PFSK-1 (cell line): ENCODE measurements at regions not wholly inside any gene's neighbourhood (a gene's known extent, or its start where the extent isn't known, plus 50 kb on each side); places are given as distances from the start of the nearest gene placed in this dataset.

Experiments used
- FOXP2 ChIP-seq: optimal IDR thresholded peaks from 2 replicates; pipeline ENCODE3; 2011; ENCODE audit warnings: borderline replicate concordance, control low read depth, inconsistent platforms; ENCODE audit not compliant: insufficient read depth; ENCODE audit errors: extremely low read length, extremely low read depth
- POLR2AphosphoS5 ChIP-seq: IDR thresholded peaks from 2 replicates; pipeline ENCODE4 v1.6.1; 2012; ENCODE audit warnings: low read depth, mild to moderate bottlenecking, control low read depth, low read length, moderate library complexity
- SIN3A ChIP-seq: IDR thresholded peaks from 2 replicates; pipeline ENCODE4 v1.6.1; 2012; ENCODE audit warnings: mild to moderate bottlenecking, low read length, moderate library complexity, borderline replicate concordance; ENCODE audit not compliant: insufficient read depth
- TAF1 ChIP-seq: IDR thresholded peaks from 2 replicates; pipeline ENCODE4 v1.6.1; 2012; ENCODE audit warnings: low read length, control low read depth, borderline replicate concordance; ENCODE audit not compliant: insufficient read depth
- TF ChIP-seq, protein P1 (sequence below), 2 experiments: IDR thresholded peaks; 2 replicates each; pipeline versions ENCODE4 v1.6.1 to v1.8.0; 2011 to 2012; ENCODE audit warnings: low read depth in 2 of 2, low read length in 2 of 2, control low read depth in 1 of 2, inconsistent platforms in 1 of 2, mild to moderate bottlenecking in 1 of 2, moderate library complexity in 1 of 2; ENCODE audit not compliant: insufficient read depth in 1 of 2

DNA sequence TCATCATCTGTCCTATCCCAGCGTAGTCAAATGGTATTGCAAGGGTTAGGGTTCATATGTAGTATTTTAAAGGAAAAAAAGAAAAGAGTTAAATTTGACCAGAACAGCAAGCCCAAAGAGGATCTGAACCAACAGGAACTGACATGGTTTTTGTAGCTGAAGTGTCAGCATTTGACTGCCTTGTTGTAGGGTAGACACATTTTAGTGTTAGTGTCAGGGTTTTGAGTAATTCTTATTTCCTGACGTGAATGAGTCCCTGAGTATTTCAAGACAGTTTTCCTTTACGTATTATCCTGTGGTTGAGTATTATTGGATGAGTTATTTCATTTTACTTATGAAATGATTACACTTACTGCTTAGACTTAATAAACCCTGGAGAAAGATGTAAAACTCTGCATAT lies 173.3 kb upstream of the ZEB2 start:
- TF ChIP-seq, protein P1, sequence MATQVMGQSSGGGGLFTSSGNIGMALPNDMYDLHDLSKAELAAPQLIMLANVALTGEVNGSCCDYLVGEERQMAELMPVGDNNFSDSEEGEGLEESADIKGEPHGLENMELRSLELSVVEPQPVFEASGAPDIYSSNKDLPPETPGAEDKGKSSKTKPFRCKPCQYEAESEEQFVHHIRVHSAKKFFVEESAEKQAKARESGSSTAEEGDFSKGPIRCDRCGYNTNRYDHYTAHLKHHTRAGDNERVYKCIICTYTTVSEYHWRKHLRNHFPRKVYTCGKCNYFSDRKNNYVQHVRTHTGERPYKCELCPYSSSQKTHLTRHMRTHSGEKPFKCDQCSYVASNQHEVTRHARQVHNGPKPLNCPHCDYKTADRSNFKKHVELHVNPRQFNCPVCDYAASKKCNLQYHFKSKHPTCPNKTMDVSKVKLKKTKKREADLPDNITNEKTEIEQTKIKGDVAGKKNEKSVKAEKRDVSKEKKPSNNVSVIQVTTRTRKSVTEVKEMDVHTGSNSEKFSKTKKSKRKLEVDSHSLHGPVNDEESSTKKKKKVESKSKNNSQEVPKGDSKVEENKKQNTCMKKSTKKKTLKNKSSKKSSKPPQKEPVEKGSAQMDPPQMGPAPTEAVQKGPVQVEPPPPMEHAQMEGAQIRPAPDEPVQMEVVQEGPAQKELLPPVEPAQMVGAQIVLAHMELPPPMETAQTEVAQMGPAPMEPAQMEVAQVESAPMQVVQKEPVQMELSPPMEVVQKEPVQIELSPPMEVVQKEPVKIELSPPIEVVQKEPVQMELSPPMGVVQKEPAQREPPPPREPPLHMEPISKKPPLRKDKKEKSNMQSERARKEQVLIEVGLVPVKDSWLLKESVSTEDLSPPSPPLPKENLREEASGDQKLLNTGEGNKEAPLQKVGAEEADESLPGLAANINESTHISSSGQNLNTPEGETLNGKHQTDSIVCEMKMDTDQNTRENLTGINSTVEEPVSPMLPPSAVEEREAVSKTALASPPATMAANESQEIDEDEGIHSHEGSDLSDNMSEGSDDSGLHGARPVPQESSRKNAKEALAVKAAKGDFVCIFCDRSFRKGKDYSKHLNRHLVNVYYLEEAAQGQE (IDR thresholded peaks at IDR 0.05; ENCODE audit: insufficient read depth in 1 of 2, low read depth in 2 of 2, low read length in 2 of 2) = no peak
- TF ChIP-seq POLR2AphosphoS5 (no peak), SIN3A (no peak), TAF1 (no peak), FOXP2 (no peak)

- TF ChIP-seq SIN3A (no peak), POLR2AphosphoS5 (no peak), TAF1 (no peak), FOXP2 (no peak)
- TF ChIP-seq, protein P1 (IDR thresholded peaks at IDR 0.05; ENCODE audit: insufficient read depth in 1 of 2, low read depth in 2 of 2, low read length in 2 of 2) = no peak
These were observed 172.7 kb upstream of the ZEB2 start for GRCh38 chr2:144692661-144693060.

GRCh38 chr2:144690771-144691170 lies 170.9 kb upstream of the ZEB2 start:
- TF ChIP-seq POLR2AphosphoS5 (no peak), TAF1 (no peak), FOXP2 (no peak), SIN3A (no peak)
- TF ChIP-seq, protein P1 (IDR thresholded peaks at IDR 0.05; ENCODE audit: insufficient read depth in 1 of 2, low read depth in 2 of 2, low read length in 2 of 2) = no peak

DNA sequence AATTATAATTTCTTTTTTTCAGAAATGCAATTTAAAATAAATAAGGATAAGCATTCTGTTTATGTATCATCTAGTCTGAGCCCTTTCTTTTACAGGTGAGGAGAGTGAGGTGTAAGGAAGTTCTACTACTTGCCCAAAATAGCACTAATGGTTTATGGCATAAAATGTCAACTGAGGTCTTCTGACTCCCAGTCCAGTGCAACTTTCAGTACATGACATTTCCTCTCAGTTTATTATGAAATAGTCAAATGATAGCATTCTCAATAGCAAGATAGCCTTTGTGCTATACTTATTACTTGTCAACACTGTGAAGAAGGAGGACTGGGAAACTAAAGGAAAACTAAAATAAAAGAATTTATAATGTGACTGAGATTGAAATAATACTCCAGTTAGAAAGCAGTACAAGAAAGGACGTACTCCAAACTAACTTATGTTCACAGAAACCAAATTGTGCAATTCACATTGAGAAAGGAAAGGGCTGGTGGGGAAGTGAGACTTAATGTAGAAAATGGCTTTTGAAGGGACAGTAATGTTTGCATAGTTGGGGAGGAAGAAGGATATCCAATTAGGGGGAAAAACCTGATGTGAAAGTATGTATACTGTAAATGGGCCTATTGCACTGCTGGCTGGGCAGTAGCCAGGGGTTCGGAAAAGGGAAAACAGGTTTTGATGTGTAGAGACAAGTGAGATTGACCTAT lies 166.7 kb upstream of the ZEB2 start:
- TF ChIP-seq SIN3A (no peak), FOXP2 (no peak), TAF1 (no peak), POLR2AphosphoS5 (no peak)

- TF ChIP-seq SIN3A = no peak
- TF ChIP-seq FOXP2 = no peak
- TF ChIP-seq POLR2AphosphoS5 = no peak
- TF ChIP-seq TAF1 = no peak
- TF ChIP-seq, protein P1 (IDR thresholded peaks at IDR 0.05; ENCODE audit: insufficient read depth in 1 of 2, low read depth in 2 of 2, low read length in 2 of 2) = no peak
These were observed 164.0 kb upstream of the ZEB2 start for GRCh38 chr2:144683966-144684365.
